Mammary epithelial cell (primary cell): ENCODE measurements at regions not wholly inside any gene's neighbourhood (a gene's known extent, or its start where the extent isn't known, plus 50 kb on each side); places are given as distances from the start of the nearest gene placed in this dataset.

Source experiments
- EZH2 ChIP-seq: IDR thresholded peaks from 2 replicates; pipeline ENCODE4 v1.6.1; 2012; ENCODE audit warnings: low read length, inconsistent platforms, borderline replicate concordance
- TF ChIP-seq, protein P1 (sequence below), 2 donors: IDR thresholded peaks in 1 of 2; conservative IDR thresholded peaks in 1 of 2; 2 replicates each; pipeline ENCODE4 v1.5.1; 2011 to 2012; ENCODE audit warnings: inconsistent platforms in 2 of 2, low read length in 2 of 2, mild to moderate bottlenecking in 2 of 2, control low read depth in 1 of 2, low read depth in 1 of 2; ENCODE audit not compliant: insufficient read depth in 1 of 2; ENCODE audit errors: extremely low read depth in 1 of 2

DNA sequence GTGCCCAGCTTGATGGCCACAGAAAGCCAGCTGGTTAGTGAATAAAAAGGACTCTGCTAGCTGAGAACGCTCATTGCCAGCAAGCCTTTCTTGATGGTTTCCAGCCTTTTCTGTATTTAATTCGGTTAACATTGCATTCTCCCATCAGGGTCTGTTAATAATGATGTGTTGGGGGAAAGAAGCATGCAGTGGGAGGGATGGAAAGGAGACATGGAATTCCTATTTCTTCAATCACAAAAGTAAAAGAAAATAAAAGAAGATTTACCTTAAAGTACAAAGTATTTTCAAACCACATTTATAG is 141.9 kb upstream of the RBBP8 start:
- TF ChIP-seq, protein P1, sequence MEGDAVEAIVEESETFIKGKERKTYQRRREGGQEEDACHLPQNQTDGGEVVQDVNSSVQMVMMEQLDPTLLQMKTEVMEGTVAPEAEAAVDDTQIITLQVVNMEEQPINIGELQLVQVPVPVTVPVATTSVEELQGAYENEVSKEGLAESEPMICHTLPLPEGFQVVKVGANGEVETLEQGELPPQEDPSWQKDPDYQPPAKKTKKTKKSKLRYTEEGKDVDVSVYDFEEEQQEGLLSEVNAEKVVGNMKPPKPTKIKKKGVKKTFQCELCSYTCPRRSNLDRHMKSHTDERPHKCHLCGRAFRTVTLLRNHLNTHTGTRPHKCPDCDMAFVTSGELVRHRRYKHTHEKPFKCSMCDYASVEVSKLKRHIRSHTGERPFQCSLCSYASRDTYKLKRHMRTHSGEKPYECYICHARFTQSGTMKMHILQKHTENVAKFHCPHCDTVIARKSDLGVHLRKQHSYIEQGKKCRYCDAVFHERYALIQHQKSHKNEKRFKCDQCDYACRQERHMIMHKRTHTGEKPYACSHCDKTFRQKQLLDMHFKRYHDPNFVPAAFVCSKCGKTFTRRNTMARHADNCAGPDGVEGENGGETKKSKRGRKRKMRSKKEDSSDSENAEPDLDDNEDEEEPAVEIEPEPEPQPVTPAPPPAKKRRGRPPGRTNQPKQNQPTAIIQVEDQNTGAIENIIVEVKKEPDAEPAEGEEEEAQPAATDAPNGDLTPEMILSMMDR (conservative IDR thresholded peaks at IDR 0.05 in 1 of 2, IDR thresholded peaks at IDR 0.05 in 1 of 2; ENCODE audit: extremely low read depth in 1 of 2, insufficient read depth in 1 of 2, low read depth in 1 of 2, low read length in 2 of 2), result no peak
- TF ChIP-seq EZH2, result no peak
